HG03558 (cell line): ENCODE measurements at regions not wholly inside any gene's neighbourhood (a gene's known extent, or its start where the extent isn't known, plus 50 kb on each side); places are given as distances from the start of the nearest gene placed in this dataset.
"Not testable (repeated sequence)": the region's sequence is repeated elsewhere in the genome, so short reads cannot be mapped to it uniquely, and the experiment has no call there.

Experiments used
- ATAC-seq: cut with Tn5 transposase; IDR thresholded peaks from one replicate; pipeline ENCODE4 v1.9.1; 2021; ENCODE audit warnings: moderate number of reproducible peaks; ENCODE audit not compliant: unreplicated experiment; ENCODE audit errors: extremely low read depth

DNA sequence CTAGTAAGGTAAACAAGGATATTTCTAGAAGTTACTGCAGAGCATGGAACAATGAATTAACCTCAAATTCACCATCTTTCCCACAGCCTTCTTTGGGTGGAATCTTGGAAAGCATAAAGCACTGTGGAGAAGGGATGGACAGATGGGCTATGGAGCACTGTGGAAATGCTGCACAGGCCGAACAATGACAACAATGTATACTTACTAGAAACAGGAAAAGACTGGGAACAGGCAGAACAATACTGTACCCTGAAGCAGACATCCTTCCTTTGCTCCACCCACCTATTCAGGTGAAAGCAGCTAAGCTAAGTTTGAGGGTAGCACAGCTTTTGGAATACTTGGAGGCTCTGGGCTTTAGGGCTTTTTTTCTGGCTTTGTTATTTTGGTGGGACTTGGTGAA is 250.6 kb upstream of the KLF8 start:
- ATAC-seq, result no peak

DNA sequence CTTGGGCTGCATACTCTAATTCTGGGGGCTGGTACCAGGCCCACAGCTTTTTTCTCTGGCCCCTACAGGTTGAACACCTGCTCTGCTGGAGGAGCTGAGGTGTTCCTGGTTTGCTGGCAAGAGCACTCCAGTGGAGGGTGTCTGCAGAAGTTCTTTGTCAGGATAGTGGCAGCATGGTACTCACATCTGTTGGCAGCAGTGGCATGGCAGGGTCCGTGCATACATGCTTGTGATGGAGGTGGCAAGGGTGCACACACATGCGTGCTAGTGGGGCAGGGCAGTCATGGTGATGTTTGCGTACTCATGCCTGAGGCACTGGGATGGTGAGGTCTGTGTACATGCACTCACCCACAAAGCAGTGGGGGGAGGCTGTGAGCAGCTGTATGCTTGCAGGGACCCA is 235.5 kb upstream of the KLF8 start:
- no peak for ATAC-seq

GRCh38 chrX:56000174-56000573 is 232.0 kb upstream of the KLF8 start:
- ATAC-seq, result no peak

DNA sequence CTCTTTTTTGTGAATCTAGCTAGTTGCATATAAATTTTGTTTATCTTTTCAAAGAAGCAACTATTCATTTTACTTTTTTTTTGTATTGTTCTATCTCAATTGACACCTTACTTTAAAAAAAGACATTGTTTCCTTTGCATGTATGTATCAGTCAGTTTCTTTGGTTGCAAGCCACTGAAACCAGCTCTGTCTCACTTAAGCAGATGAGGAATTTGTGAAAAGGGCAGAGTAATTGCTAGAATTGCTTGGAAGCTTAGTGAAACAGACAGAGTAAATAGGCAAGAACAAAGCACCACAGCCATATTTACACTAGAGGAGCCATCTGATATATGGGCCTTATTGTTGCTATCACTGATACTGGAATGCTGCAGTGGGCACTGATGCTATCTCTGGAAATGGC is 231.4 kb upstream of the KLF8 start:
- no peak for ATAC-seq

- ATAC-seq, result no peak
Measured at GRCh38 chrX:56025872-56026571, 206.1 kb upstream of the KLF8 start.

DNA sequence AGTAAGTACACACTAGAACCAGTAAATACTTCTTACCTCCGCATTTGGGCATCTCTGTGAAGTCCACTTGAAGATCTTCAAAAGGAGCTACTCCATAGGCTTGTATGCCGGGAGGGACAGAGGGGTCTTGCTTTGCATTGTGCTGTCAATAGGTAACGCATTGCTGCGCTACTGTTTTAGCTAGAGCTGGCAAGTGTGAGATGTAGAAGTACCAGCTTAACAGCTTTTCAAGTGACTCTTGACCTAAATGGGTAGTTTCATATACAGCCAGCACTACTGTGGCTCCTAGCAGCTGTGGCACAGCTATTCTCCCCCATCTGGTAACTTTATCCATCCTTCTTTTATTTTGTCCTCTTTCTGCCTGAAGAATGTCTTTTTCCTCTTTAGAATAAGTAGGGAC is 205.3 kb upstream of the KLF8 start:
- ATAC-seq, result no peak

GRCh38 chrX:56029188-56029587 is 203.0 kb upstream of the KLF8 start:
- no peak for ATAC-seq

- no peak for ATAC-seq
Measured at GRCh38 chrX:56029691-56030090, 202.5 kb upstream of the KLF8 start.

GRCh38 chrX:56031409-56031808 is 200.7 kb upstream of the KLF8 start:
- no peak for ATAC-seq

GRCh38 chrX:56033495-56034180 is 198.5 kb upstream of the KLF8 start:
- no peak for ATAC-seq

- ATAC-seq, result not testable (repeated sequence)
Measured at GRCh38 chrX:56052673-56053330, 179.4 kb upstream of the KLF8 start.

DNA sequence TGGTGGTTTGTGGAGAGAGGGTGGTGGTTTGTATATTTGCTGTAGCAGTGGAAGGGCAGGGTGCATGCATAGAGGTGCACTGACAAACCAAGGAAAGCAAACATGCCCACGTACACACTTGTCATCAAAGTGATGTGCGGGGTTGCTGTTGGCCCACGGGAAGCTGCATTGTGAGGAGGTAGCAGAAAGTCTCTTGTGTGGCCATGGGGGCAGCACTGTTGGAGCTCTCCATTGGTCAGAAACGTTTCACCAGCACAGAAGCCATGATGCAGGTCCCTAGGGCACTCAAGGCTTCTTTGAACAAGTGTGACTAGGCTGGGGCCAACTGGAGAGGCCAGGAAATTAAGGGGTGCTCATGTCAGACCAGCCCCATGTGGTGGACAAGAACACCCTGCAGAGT is 174.8 kb upstream of the KLF8 start:
- no peak for ATAC-seq

DNA sequence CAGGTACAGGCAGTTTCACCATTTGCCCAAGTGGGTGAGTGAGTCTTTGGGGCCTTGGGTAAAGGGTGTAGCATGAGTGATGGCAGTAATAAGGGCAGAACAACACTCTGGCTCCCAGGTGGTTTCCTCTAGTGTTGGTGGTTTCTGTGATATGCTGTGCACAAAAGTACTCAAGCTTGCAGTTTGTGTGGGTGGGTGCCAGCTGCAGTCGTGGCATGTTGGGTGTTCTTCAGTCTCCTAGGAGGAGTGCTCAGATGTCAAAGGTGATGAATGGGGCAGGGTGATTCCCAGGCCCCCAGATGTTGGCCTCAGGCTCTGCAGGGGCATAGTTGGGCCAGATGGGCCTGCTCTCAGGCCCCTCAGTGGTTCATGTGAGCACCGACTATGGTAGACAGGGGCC is 166.1 kb upstream of the KLF8 start:
- peak; percentile 67 for ATAC-seq

DNA sequence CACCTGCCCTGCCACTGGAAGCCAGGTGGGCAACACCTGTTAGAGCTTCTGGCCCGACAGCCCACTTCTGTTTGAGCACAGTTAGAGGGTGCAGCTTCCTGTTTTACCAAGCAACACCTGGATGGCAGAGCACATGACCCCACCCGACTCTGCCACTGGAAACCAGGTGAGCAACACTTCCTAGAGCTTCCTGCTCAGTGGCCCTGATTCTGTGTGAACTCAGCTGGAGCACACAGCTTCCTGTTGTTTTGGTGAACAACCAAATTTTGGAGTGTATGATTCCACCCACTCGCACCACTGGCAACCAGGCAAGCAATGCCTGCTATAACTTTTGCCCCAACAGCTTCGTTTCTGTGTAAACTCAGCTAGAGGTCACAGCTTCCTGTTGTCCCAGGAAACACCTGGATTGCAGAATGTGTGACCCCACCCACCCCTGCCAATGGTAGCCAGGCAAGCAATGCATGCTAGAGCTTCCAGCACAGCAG is 163.8 kb upstream of the KLF8 start:
- ATAC-seq, result no peak

DNA sequence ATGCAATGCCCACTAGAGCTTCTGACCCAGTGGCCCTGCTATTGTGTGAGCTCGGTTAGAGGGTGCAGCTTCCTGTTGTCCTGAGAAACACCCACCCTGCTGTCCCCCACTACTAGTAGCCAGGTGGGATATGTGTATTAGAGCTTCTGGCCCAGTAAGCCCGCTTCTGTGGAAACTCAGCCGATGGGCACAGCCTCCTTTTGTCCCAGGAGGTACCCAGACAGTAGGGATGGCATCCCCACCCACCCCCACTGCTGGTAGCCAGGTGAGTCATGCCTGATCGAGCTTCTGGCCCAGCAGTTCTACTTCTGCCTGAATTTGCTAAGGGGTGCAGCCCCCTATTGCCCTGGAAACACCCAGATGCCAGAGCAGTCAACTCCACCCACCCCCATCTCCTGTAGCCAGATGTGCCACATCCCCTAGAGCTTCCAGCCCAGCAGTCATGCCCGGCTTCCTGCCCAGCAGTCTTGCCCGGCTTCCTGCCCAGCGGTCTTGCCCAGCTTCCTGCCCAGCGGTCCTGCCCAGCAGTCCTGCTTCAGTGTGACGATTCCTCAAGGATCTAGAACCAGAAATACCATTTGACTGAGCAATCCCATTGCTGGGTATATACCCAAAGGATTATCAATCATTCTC is 162.7 kb upstream of the KLF8 start:
- ATAC-seq, result no peak

DNA sequence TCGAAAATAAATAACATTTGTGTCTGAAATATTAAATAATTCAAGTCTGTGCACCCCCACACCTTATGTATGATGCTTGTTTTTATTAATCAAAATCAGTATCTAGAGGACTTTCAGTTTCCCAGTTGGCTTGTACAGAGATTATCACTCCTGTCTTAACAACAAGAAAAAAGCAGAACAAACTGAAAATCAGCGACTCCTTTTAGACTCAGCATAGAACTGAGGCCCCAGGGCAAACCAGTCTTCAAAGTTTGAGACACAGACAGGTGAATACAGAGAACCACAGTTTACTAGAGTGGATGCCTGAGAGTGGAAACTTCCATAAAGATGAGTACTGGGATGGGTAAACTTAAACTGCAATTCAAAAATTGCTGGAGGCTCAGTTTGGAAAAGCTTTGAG is 142.8 kb upstream of the KLF8 start:
- ATAC-seq, result no peak

DNA sequence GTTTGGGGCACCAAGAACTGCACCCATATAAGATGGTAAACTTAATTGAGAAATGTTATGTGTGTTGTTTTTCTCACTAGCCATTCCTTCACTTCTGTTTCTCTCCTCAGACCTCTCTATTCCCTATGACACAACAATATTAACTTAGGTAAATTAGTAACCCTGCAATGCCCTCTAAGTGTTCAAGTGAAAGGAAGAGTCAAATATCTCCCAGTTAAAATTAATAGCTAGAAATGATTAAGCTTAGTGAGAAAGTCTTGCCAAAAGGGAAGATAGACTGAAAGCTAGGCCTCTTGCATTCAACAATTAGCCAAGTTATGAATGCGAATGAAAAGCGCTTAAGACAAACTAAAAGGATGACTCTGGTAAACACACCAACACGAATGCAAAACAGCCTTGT is 132.9 kb upstream of the KLF8 start:
- no peak for ATAC-seq

DNA sequence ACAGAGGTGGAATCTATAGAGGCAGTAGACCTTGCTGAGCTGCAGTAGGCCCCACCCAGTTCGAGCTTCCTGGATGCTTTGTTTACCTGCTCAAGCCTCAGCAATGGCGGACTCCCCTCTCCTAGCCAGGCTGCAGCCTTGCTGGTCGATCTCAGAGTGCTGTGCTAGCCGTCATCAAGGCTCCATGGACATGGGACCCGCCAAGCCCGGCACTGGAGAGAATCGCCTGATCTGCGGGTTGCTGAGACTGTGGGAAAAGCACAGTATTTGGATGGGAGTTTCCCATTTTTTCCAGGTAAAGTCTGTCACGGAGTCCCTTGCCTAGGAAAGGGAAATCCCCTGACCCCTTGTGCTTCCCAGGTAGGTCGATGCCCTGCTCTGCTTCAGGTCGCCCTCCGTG is 124.8 kb upstream of the KLF8 start:
- no peak for ATAC-seq

DNA sequence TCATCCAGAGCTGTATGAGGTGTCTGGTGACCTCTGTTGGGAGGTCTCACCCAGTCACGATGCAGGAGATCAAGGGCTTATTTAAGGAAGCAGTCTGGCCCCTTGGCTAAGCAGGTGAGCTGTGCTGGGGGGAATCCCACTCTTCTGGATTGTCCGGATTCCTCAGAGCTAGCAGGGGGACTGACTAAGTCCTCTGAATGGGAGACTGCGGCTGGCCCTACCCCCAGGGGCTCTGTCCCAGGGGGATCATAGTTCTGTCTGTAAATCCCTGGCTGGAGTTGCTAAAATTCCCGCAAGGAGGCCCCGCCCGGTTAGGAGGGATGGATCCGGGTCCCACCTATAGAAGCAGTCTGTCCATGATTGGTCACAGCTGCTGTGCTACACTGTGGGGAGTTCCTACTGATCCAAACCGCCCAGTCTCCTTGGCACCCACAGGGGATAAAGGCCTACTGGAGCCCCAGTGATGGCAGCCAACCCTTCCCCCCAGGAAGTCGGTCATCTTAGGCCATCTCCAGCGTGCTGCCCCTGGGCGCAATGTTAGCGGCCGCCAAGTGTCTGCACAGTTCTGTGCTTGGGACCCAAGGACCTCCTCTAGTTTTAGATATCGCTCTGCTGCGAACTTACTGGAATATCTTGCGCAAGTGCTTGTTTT is 118.2 kb upstream of the KLF8 start:
- ATAC-seq, result no peak

- ATAC-seq, result no peak
Measured at GRCh38 chrX:56114437-56114787, 117.7 kb upstream of the KLF8 start.

- ATAC-seq, result no peak
Measured at GRCh38 chrX:56120242-56120641, 111.9 kb upstream of the KLF8 start.
